ENCODE measurements at regions not wholly inside any gene's neighbourhood (a gene's known extent, or its start where the extent isn't known, plus 50 kb on each side); places are given as distances from the start of the nearest gene placed in this dataset.

DNA sequence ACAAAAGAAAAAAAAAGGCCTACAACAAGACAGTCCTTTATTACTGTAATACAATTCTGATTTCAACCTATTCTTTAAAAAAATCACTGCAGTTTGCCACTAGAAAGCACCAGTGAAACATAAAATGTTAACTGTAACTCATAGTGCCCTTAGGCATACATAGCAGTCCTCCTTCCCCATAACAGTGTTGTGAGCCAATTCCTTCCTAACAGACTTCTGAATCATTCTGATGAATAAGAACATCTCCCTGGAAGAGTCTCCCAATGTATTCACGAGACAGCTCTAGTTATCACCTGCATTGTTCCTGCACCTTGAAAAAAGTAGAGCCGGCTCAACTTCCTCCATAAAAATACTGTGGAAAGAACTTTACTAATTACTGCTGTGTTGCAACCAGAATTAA, 213.6 kb upstream of the FSCB start:
- H3K27ac ChIP-seq = no peak overlapping the region
- 76 to 91% (median 79%) methylated on average over 2 of the region's 2 CpGs for WGBS, 3 donors
- ATAC-seq = no peak
- peaks cover 5% of the 10 kb centered on the region for H3K9me3 ChIP-seq
- H3K27me3 ChIP-seq (ENCODE audit: insufficient read depth in 3 of 3, low read length in 2 of 3) = no peaks in the 10 kb centered on the region
- TF ChIP-seq, protein P1, sequence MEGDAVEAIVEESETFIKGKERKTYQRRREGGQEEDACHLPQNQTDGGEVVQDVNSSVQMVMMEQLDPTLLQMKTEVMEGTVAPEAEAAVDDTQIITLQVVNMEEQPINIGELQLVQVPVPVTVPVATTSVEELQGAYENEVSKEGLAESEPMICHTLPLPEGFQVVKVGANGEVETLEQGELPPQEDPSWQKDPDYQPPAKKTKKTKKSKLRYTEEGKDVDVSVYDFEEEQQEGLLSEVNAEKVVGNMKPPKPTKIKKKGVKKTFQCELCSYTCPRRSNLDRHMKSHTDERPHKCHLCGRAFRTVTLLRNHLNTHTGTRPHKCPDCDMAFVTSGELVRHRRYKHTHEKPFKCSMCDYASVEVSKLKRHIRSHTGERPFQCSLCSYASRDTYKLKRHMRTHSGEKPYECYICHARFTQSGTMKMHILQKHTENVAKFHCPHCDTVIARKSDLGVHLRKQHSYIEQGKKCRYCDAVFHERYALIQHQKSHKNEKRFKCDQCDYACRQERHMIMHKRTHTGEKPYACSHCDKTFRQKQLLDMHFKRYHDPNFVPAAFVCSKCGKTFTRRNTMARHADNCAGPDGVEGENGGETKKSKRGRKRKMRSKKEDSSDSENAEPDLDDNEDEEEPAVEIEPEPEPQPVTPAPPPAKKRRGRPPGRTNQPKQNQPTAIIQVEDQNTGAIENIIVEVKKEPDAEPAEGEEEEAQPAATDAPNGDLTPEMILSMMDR (IDR thresholded peaks at IDR 0.05) = no peak
- no peak overlapping the region for H3K4me3 ChIP-seq
- H3K36me3 ChIP-seq (ENCODE audit: insufficient read depth in 1 of 2, low read depth in 1 of 2) = no peaks in the 10 kb centered on the region
- intact Hi-C loops (cut with DNase I) = no loop called here
- DNase-seq = no peak
- no peaks in the 10 kb centered on the region for H3K4me1 ChIP-seq

DNA sequence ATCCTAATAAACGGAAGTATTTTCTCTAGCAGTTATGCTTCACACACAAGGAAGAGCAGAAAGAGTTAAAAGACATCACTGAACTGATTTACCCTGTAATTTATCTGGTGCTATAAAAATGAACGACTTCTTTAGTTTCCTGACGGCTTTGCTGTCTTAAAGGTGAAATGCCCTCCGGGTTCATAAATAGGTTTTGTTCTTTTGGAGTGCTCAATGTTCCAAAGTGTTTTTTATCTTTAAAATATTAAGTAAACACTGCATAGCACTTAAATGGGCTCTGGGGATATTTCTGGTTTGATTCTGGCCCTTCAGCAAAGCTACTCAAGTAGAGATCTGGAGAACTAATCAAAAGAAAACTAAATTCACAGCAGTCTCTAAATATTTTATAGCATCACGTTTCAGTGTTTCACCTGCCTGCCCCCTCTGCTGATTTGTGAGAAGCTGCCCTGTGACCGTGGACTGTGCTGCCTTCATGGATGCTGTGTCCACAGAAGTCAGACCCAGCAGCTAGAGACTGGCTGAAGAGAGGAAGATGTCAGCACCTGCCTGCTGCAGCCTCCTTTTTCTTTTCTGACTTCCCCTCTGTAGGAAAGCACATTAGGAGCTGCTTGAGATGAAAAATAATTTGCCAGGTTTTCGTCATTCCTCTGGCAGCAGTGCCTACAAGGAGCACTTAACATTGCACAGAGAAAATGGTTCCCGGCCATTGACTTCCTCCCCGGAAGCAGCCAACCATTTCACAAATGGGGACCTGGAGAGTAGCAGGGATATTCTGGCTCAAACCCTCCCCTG, 205.1 kb upstream of the FSCB start:
- Histone ChIP-seq H3K4me3 (no peak overlapping the region), H3K4me1 (no peaks in the 10 kb centered on the region), H3K9me3 (no peaks in the 10 kb centered on the region), H3K27ac (no peak overlapping the region), H3K27me3 (ENCODE audit: insufficient read depth in 3 of 3, low read length in 2 of 3) (no peaks in the 10 kb centered on the region), H3K36me3 (ENCODE audit: insufficient read depth in 1 of 2, low read depth in 1 of 2) (no peaks in the 10 kb centered on the region)
- no peak for DNase-seq
- no peak for ATAC-seq
- WGBS, 3 donors = 19 to 29% (median 23%) methylated on average over 9 of the region's 9 CpGs
- intact Hi-C loops (cut with DNase I) = no loop called here
- TF ChIP-seq, protein P1 (IDR thresholded peaks at IDR 0.05) = no peak

DNA sequence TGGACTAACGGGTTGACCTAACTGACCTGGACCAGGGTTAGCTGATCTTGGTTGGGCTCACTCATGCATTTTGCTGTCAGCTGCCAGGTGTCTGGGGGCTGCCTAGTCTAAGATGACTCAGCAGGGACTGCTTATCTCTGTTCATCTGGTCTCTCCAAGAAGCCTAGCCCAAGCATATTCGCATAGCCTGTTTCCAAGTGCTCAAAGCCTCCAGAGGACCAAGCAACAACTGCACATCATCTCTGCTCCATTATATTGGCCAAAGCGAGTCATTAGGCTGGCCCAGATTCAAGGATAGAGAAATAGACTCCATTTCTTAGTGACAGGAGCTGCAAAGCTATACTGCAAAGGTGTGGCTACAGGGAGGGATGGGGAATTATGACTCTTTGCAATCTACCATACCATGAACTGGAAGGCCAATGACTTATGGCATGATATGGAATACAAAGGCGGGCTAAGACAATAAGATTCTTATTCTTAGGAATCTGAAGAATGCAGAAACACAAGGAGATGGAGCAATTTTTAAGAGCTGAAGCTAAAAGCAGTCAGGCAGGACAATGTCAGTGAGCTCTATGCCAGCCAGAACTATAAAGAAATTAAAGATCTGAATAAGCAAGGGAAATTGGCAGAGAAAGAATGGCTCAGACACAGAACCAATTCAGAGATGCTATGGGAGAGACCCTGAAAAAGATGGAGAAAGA, 194.6 kb upstream of the FSCB start:
- Histone ChIP-seq H3K9me3 (no peaks in the 10 kb centered on the region), H3K27me3 (ENCODE audit: insufficient read depth in 3 of 3, low read length in 2 of 3) (no peaks in the 10 kb centered on the region), H3K27ac (no peak overlapping the region), H3K4me1 (no peaks in the 10 kb centered on the region), H3K4me3 (no peak overlapping the region), H3K36me3 (ENCODE audit: insufficient read depth in 1 of 2, low read depth in 1 of 2) (no peaks in the 10 kb centered on the region)
- TF ChIP-seq, protein P1 (IDR thresholded peaks at IDR 0.05) = no peak
- 41 to 52% (median 46%) methylated on average over 4 of the region's 4 CpGs for WGBS, 3 donors
- no peak for ATAC-seq
- intact Hi-C loops (cut with DNase I) = no loop called here
- no peak for DNase-seq

GRCh38 chr14:44700694-44701093, 193.6 kb upstream of the FSCB start:
- no peak overlapping the region for H3K27ac ChIP-seq
- no peaks in the 10 kb centered on the region for H3K27me3 ChIP-seq (ENCODE audit: insufficient read depth in 3 of 3, low read length in 2 of 3)
- WGBS, 3 donors = 67 to 81% (median 77%) methylated on average over 1 of the region's 1 CpG
- no peak for DNase-seq
- no peak overlapping the region for H3K4me3 ChIP-seq
- no peaks in the 10 kb centered on the region for H3K36me3 ChIP-seq (ENCODE audit: insufficient read depth in 1 of 2, low read depth in 1 of 2)
- TF ChIP-seq, protein P1 (IDR thresholded peaks at IDR 0.05) = no peak
- no peak for ATAC-seq
- intact Hi-C loops (cut with DNase I) = no loop called here
- H3K4me1 ChIP-seq = no peaks in the 10 kb centered on the region
- no peaks in the 10 kb centered on the region for H3K9me3 ChIP-seq

Data from psoas muscle (tissue), 7 donors.